NB4 (cell line): ENCODE measurements at regions not wholly inside any gene's neighbourhood (a gene's known extent, or its start where the extent isn't known, plus 50 kb on each side); places are given as distances from the start of the nearest gene placed in this dataset.

Experiments
- CTCF ChIP-seq: IDR thresholded peaks from one replicate; pipeline ENCODE4 v1.5.1; 2012; ENCODE audit warnings: low read depth, low read length
- POLR2A ChIP-seq: IDR thresholded peaks from 2 replicates; pipeline ENCODE4 v1.6.1; 2011; ENCODE audit warnings: mild to moderate bottlenecking; ENCODE audit not compliant: insufficient read length; ENCODE audit errors: extremely low read depth

- TF ChIP-seq CTCF (no peak), POLR2A (no peak)
Observed at GRCh38 chr2:146366276-146366675, 1478.6 kb upstream of the ACVR2A start.
